ENCODE measurements at regions not wholly inside any gene's neighbourhood (a gene's known extent, or its start where the extent isn't known, plus 50 kb on each side); places are given as distances from the start of the nearest gene placed in this dataset.

DNA sequence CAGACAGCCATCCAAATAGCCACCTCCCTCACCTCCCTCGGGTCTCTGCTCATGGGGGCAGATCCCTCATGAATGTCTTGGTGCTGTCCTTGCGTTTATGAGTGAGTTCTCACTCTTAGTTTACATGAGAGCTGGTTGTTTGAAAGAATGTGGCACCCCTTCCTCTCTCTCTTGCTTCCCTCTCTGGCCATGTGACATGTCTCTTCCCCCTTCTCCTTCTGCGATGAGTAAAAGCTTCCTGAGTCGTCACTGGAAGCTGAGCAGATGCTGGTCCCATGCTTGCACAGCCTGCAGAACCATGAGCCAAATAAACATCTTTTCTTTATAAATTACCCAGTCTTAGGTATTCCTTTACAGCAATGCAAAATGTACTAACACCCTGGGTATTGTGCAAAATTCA, 208.7 kb downstream of the LACC1 start:
- H3K4me3 Mint-ChIP-seq, result no peak overlapping the region
- TF ChIP-seq, protein P1, sequence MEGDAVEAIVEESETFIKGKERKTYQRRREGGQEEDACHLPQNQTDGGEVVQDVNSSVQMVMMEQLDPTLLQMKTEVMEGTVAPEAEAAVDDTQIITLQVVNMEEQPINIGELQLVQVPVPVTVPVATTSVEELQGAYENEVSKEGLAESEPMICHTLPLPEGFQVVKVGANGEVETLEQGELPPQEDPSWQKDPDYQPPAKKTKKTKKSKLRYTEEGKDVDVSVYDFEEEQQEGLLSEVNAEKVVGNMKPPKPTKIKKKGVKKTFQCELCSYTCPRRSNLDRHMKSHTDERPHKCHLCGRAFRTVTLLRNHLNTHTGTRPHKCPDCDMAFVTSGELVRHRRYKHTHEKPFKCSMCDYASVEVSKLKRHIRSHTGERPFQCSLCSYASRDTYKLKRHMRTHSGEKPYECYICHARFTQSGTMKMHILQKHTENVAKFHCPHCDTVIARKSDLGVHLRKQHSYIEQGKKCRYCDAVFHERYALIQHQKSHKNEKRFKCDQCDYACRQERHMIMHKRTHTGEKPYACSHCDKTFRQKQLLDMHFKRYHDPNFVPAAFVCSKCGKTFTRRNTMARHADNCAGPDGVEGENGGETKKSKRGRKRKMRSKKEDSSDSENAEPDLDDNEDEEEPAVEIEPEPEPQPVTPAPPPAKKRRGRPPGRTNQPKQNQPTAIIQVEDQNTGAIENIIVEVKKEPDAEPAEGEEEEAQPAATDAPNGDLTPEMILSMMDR (conservative IDR thresholded peaks at IDR 0.05), result no peak
- no peak overlapping the region for H3K27ac Mint-ChIP-seq (ENCODE audit: unreplicated experiment)
- peaks cover 3% of the 10 kb centered on the region for H3K36me3 Mint-ChIP-seq (ENCODE audit: low read depth)
- no peaks in the 10 kb centered on the region for H3K27me3 Mint-ChIP-seq (ENCODE audit: low read depth)
- peaks cover 13% of the 10 kb centered on the region for H3K9me3 Mint-ChIP-seq
- no peak for DNase-seq (ENCODE audit: low read depth, low spot score)
- H3K4me1 Mint-ChIP-seq, result no peaks in the 10 kb centered on the region

DNA sequence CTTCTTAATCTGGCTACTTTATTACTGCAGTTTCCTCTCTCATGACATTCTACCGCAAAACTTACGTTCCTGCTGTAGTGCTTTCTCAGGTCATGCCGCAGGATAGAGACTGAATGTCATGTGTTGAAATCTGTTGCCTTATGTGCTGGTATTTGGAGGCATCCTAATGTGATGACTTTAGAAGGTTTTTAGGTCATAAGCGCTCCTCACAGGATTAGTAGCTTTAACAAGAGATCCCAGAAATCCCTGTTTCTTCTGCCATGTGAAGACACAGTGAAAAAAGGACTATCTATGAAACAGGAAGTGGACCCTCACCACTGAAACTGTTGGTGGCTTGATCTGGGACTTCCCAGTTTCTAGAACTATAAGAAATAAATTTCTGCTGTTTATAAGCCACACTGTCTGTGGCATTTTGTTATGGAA, 209.3 kb downstream of the LACC1 start:
- no peak for DNase-seq (ENCODE audit: low read depth, low spot score)
- Mint-ChIP-seq H3K9me3 (peaks cover 13% of the 10 kb centered on the region), H3K4me3 (no peak overlapping the region), H3K27me3 (ENCODE audit: low read depth) (no peaks in the 10 kb centered on the region), H3K36me3 (ENCODE audit: low read depth) (peaks cover 3% of the 10 kb centered on the region), H3K27ac (ENCODE audit: unreplicated experiment) (no peak overlapping the region), H3K4me1 (no peaks in the 10 kb centered on the region)
- TF ChIP-seq, protein P1 (conservative IDR thresholded peaks at IDR 0.05), result no peak

DNA sequence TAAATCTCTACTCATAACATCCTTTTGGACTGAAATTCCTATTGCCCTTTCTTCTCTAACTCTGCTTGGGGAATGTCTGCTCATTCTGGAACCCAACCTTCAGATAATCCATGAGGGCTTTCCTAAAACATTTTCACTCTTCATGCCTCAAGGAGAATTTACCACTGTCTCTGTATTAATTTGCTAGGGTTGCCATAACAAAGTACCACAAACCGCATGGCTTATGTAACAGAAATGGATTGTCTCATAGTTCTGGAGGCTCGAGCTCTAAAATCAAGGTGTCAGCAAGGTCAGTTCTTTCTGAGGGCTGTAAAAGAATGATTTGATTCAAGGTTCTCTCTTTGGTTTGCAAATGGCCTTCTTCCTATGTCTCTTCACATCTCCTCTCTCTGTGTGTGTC, 209.7 kb downstream of the LACC1 start:
- H3K27ac Mint-ChIP-seq (ENCODE audit: unreplicated experiment), result no peak overlapping the region
- H3K36me3 Mint-ChIP-seq (ENCODE audit: low read depth), result peaks cover 3% of the 10 kb centered on the region
- no peak overlapping the region for H3K4me3 Mint-ChIP-seq
- TF ChIP-seq, protein P1 (conservative IDR thresholded peaks at IDR 0.05), result no peak
- DNase-seq (ENCODE audit: low read depth, low spot score), result no peak
- H3K9me3 Mint-ChIP-seq, result peaks cover 13% of the 10 kb centered on the region
- no peaks in the 10 kb centered on the region for H3K4me1 Mint-ChIP-seq
- no peaks in the 10 kb centered on the region for H3K27me3 Mint-ChIP-seq (ENCODE audit: low read depth)

DNA sequence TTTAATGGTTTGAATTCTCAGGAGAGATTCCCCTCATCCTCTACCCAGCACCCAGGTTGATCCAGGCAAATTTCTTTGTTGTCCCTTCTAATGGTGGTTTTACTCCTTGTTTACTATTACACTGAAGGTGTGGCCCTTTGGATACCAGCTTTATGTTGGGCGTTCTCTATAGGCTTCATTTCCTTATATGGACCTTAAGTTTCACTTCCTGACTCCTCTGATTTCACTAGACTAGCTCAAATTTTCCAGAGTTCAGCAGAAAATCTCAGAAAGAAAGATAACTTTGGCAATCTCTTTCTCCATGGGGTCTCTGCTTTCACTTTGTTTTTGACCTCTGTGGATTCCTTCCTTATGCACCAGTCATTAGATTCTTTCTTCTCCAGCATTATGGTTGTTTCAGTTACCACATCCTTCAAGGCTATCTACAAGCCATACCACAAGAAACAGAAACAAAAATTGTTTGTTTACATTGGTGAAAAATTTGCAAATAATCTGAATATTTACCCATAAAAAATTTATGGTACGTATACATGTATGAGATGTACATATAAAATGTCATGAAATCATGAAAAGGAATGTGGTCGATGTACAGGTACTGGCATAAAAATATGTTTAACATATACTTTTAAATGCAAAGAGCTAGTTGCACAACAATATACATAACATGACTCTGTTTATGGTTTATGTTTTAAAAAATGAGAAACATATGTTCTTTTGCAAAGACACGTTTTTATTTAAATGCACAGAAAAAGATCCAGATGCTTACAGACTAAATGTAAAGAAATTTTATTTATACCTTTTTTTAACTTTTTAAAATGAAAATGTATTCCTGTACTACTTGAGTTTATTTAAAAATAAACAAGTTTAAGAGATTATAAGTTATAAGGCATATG, 212.6 kb downstream of the LACC1 start:
- peaks cover 10% of the 10 kb centered on the region for H3K9me3 Mint-ChIP-seq
- no peaks in the 10 kb centered on the region for H3K27me3 Mint-ChIP-seq (ENCODE audit: low read depth)
- peaks cover 3% of the 10 kb centered on the region for H3K36me3 Mint-ChIP-seq (ENCODE audit: low read depth)
- no peaks in the 10 kb centered on the region for H3K4me1 Mint-ChIP-seq
- no peak overlapping the region for H3K27ac Mint-ChIP-seq (ENCODE audit: unreplicated experiment)
- no peak overlapping the region for H3K4me3 Mint-ChIP-seq
- no peak for DNase-seq (ENCODE audit: low read depth, low spot score)
- TF ChIP-seq, protein P1 (conservative IDR thresholded peaks at IDR 0.05), result no peak

DNA sequence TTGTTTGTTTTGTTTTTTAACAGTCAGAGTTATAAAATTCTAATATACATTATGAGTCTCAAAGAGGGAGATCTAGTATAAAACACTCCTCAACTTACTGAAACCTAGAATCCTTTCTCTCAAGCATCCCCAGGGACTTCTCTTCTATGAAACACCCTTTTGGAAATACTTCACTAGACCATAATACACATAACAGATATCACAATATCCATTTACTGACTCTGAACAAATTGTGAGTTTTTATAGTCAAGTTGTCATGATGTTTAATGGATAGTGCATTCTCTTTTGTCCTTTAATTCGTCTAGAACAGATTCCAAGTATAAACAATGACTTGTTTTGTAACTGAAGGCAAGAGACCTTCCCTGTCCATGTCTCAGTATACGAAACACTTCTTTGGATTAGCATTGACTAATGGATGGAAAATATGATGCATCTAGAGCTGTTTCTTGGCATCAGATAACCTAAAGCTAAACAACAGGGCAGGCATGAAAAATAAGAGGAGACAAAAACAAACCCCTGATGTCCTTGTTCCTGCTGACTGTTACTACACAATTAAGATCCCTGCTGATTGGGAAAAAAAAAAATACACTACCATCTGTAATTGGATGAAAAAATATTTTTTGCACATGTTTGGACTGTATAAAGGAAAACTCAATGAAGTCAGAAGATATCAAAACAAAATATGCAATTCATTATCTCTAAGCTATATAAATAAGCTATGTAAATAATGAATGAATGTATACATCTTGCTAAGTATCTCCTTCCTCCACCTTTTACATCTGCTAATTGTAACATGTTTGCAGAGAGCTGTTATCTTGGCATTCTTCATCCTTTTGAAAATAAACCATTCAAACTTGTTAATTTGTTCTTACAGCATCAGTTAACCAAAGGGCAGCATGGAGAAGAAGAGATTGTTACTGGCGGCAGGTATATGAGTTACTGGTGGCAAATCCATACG, 214.2 kb downstream of the LACC1 start:
- TF ChIP-seq, protein P1 (conservative IDR thresholded peaks at IDR 0.05), result no peak
- H3K4me1 Mint-ChIP-seq, result no peaks in the 10 kb centered on the region
- H3K27ac Mint-ChIP-seq (ENCODE audit: unreplicated experiment), result no peak overlapping the region
- H3K36me3 Mint-ChIP-seq (ENCODE audit: low read depth), result peaks cover 3% of the 10 kb centered on the region
- H3K4me3 Mint-ChIP-seq, result no peak overlapping the region
- H3K9me3 Mint-ChIP-seq, result peaks cover 7% of the 10 kb centered on the region
- no peak for DNase-seq (ENCODE audit: low read depth, low spot score)
- H3K27me3 Mint-ChIP-seq (ENCODE audit: low read depth), result no peaks in the 10 kb centered on the region
